Epidermal melanocyte (primary cell): ENCODE measurements at regions not wholly inside any gene's neighbourhood (a gene's known extent, or its start where the extent isn't known, plus 50 kb on each side); places are given as distances from the start of the nearest gene placed in this dataset.

ENCODE experiments used
- DNase-seq: peaks from one replicate; pipeline ENCODE4 v3.0.0; 2011; ENCODE audit warnings: low spot score; ENCODE audit not compliant: insufficient read length

- no peak for DNase-seq
These were observed 117.0 kb downstream of the NAV1 start for GRCh38 chr1:201655910-201656309.

- DNase-seq = no peak
These were observed 117.5 kb downstream of the NAV1 start for GRCh38 chr1:201656311-201657032.

GRCh38 chr1:201659572-201659971, 120.6 kb downstream of the NAV1 start:
- DNase-seq = no peak

- DNase-seq = no peak
These were observed 122.2 kb downstream of the NAV1 start for GRCh38 chr1:201660931-201661822.

- no peak for DNase-seq
These were observed 123.0 kb downstream of the NAV1 start for GRCh38 chr1:201661823-201662359.

GRCh38 chr1:201662646-201663045, 123.7 kb downstream of the NAV1 start:
- DNase-seq = no peak

- no peak for DNase-seq
These were observed 124.7 kb downstream of the NAV1 start for GRCh38 chr1:201663491-201664113.

GRCh38 chr1:201665036-201665435, 126.1 kb downstream of the NAV1 start:
- DNase-seq = no peak

GRCh38 chr1:201666102-201666501, 127.2 kb downstream of the NAV1 start:
- DNase-seq = no peak

GRCh38 chr1:201666645-201667044, 127.7 kb downstream of the NAV1 start:
- DNase-seq = no peak

- DNase-seq = no peak
These were observed 128.6 kb downstream of the NAV1 start for GRCh38 chr1:201667479-201667878.

- no peak for DNase-seq
These were observed 131.6 kb downstream of the NAV1 start for GRCh38 chr1:201670517-201670916.

- no peak for DNase-seq
These were observed 133.8 kb downstream of the NAV1 start for GRCh38 chr1:201672685-201673084.

- DNase-seq = no peak
These were observed 134.2 kb downstream of the NAV1 start for GRCh38 chr1:201673093-201673492.

GRCh38 chr1:201673915-201674314, 135.0 kb downstream of the NAV1 start:
- no peak for DNase-seq

GRCh38 chr1:201675143-201675542, 136.2 kb downstream of the NAV1 start:
- DNase-seq = no peak

GRCh38 chr1:201676197-201676596, 137.3 kb downstream of the NAV1 start:
- no peak for DNase-seq

- no peak for DNase-seq
These were observed 137.7 kb downstream of the NAV1 start for GRCh38 chr1:201676641-201677040.

GRCh38 chr1:201678264-201679101, 139.6 kb downstream of the NAV1 start:
- DNase-seq = no peak

GRCh38 chr1:201681375-201681774, 142.4 kb downstream of the NAV1 start:
- DNase-seq = no peak

- no peak for DNase-seq
These were observed 144.0 kb downstream of the NAV1 start for GRCh38 chr1:201682964-201683363.
